ENCODE measurements at regions not wholly inside any gene's neighbourhood (a gene's known extent, or its start where the extent isn't known, plus 50 kb on each side); places are given as distances from the start of the nearest gene placed in this dataset.

DNA sequence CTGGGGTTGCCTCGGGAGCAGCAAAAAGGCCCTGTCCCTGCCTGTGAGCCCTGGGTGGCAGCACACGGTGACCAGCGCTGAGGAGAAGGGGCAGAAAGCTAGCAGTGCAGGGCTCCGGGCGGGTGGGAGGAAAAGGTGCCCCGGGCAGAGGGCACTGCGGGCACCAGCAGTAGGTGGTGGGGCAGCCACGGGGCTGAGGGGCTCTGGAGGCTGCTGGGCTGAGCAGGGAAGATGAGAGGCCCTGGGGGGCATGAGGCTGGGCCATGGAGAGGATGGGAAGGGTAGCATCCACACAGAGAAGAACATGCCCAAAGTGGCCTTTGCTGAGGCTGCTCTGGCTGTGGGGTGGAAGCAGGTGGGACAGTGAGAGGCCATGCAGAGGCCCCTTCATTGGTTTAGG is 67.5 kb upstream of the NKX1-1 start:
- TF ChIP-seq ZC3H8 (IDR thresholded peaks at IDR 0.05) (no peak), NEUROD1 (IDR thresholded peaks at IDR 0.05; ENCODE audit: borderline replicate concordance, low read depth, low read length, partially characterized antibody) (no peak), SMARCC2 (IDR thresholded peaks at IDR 0.05; ENCODE audit: low read depth) (no peak), FOXJ2 (tag; IDR thresholded peaks at IDR 0.05) (no peak), PML (IDR thresholded peaks at IDR 0.05; ENCODE audit: low read length) (no peak), ATF1 (CRISPR knock-in tag; IDR thresholded peaks at IDR 0.05) (no peak), ATF1 (tag; IDR thresholded peaks at IDR 0.05) (no peak), U2AF1 (optimal IDR thresholded peaks at IDR 0.05; ENCODE audit: low read depth, low read length) (no peak), RBM17 (IDR thresholded peaks at IDR 0.05; ENCODE audit: borderline replicate concordance, low read depth, low read length) (no peak), ILF3 (IDR thresholded peaks at IDR 0.05; ENCODE audit: borderline replicate concordance) (no peak), POLR2AphosphoS5 (IDR thresholded peaks at IDR 0.05; ENCODE audit: control insufficient read depth, insufficient read depth, low read depth, low read length) (no peak), PTRF (tag; IDR thresholded peaks at IDR 0.05) (no peak), HOMEZ (CRISPR knock-in tag; IDR thresholded peaks at IDR 0.05) (no peak), HDAC2 (IDR thresholded peaks at IDR 0.05) (no peak)
- TF ChIP-seq, protein P1, sequence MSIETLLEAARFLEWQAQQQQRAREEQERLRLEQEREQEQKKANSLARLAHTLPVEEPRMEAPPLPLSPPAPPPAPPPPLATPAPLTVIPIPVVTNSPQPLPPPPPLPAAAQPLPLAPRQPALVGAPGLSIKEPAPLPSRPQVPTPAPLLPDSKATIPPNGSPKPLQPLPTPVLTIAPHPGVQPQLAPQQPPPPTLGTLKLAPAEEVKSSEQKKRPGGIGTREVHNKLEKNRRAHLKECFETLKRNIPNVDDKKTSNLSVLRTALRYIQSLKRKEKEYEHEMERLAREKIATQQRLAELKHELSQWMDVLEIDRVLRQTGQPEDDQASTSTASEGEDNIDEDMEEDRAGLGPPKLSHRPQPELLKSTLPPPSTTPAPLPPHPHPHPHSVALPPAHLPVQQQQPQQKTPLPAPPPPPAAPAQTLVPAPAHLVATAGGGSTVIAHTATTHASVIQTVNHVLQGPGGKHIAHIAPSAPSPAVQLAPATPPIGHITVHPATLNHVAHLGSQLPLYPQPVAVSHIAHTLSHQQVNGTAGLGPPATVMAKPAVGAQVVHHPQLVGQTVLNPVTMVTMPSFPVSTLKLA (conservative IDR thresholded peaks at IDR 0.05): no peak
- TF ChIP-seq, protein P2, sequence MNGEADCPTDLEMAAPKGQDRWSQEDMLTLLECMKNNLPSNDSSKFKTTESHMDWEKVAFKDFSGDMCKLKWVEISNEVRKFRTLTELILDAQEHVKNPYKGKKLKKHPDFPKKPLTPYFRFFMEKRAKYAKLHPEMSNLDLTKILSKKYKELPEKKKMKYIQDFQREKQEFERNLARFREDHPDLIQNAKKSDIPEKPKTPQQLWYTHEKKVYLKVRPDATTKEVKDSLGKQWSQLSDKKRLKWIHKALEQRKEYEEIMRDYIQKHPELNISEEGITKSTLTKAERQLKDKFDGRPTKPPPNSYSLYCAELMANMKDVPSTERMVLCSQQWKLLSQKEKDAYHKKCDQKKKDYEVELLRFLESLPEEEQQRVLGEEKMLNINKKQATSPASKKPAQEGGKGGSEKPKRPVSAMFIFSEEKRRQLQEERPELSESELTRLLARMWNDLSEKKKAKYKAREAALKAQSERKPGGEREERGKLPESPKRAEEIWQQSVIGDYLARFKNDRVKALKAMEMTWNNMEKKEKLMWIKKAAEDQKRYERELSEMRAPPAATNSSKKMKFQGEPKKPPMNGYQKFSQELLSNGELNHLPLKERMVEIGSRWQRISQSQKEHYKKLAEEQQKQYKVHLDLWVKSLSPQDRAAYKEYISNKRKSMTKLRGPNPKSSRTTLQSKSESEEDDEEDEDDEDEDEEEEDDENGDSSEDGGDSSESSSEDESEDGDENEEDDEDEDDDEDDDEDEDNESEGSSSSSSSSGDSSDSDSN (IDR thresholded peaks at IDR 0.05; ENCODE audit: borderline replicate concordance in 1 of 2, low read depth in 2 of 2, low read length in 2 of 2): no peak
- Histone ChIP-seq H3K36me3 (ENCODE audit: control insufficient read depth, insufficient read depth, low read length) (no peaks in the 10 kb centered on the region), H3K9me3 (replicated peaks; ENCODE audit: control insufficient read depth, insufficient read depth, low read depth, low read length) (no peaks in the 10 kb centered on the region), H3K27me3 (ENCODE audit: control insufficient read depth in 2 of 2, insufficient read depth in 2 of 2, low read length in 2 of 2) (peaks cover 0 to 11% of the 10 kb centered on the region in 2 experiments; a peak in 2 of 5 replicates), H3K4me2 (ENCODE audit: insufficient read depth, low read length) (no peak overlapping the region), H3K4me3 (no peak overlapping the region), H3K9ac (ENCODE audit: insufficient read depth in 1 of 2, low read depth in 2 of 2, low read length in 2 of 2) (no peak overlapping the region), H3K79me2 (ENCODE audit: control insufficient read depth, insufficient read depth, low read length) (no peaks in the 10 kb centered on the region), H4K20me1 (replicated peaks; ENCODE audit: control insufficient read depth, insufficient read depth, low read length) (no peaks in the 10 kb centered on the region), H3K9me1 (ENCODE audit: control insufficient read depth, insufficient read depth, low read length) (no peaks in the 10 kb centered on the region), H3K27ac (ENCODE audit: extremely low read depth, low read depth, low read length) (no peak overlapping the region), H2AFZ (ENCODE audit: low read depth, low read length) (no peak overlapping the region), H3K4me1 (replicated peaks in 1 of 2; ENCODE audit: control insufficient read depth in 2 of 2, insufficient read depth in 2 of 2, low read length in 2 of 2) (peaks cover 0 to 15% of the 10 kb centered on the region in 2 experiments; a peak in 2 of 5 replicates)
- ChIA-PET POLR2A (no interaction called here), CTCF (ENCODE audit: low intra/inter-chr PET ratio) (no interaction called here)
- BruUV-seq (replicated peaks): no TSS peak
- in situ Hi-C loops (cut with MboI) (no loop called here), intact Hi-C loops (cut with micrococcal nuclease) (no loop called here)
- FAIRE-seq (no peak), DNase-seq (ENCODE audit: extremely low read depth in 1 of 4, low spot score in 3 of 4) (no peak), ATAC-seq (no peak)
- 7% methylated on average over 3 of the region's 8 CpGs for WGBS (ENCODE audit: insufficient coverage, low coverage, missing lambda C conversion rate)

All from K562 (cell line).